Nephron (organoid): ENCODE measurements at regions not wholly inside any gene's neighbourhood (a gene's known extent, or its start where the extent isn't known, plus 50 kb on each side); places are given as distances from the start of the nearest gene placed in this dataset.

Source experiments
- H3K27ac Mint-ChIP-seq, 3 experiments: 2 replicates each; pipeline ENCODE4 v1.8.0; 2020; ENCODE audit warnings: mixed read lengths in 3 of 3, mild to moderate bottlenecking in 2 of 3, moderate library complexity in 1 of 3
- H3K27me3 Mint-ChIP-seq: 2 replicates; pipeline ENCODE4 v1.8.0; 2021; ENCODE audit warnings: low read depth, mild to moderate bottlenecking, moderate library complexity, mixed read lengths
- H3K36me3 Mint-ChIP-seq: 2 replicates; pipeline ENCODE4 v1.8.0; 2020; ENCODE audit warnings: low read depth, mixed read lengths
- H3K4me1 Mint-ChIP-seq: 2 replicates; pipeline ENCODE4 v1.8.0; 2020; ENCODE audit warnings: mixed read lengths
- H3K4me3 Mint-ChIP-seq, 3 experiments: 2 replicates each; pipeline ENCODE4 v1.8.0; 2020; ENCODE audit warnings: mild to moderate bottlenecking in 3 of 3, mixed read lengths in 3 of 3, moderate library complexity in 2 of 3
- H3K9me3 Mint-ChIP-seq: 2 replicates; pipeline ENCODE4 v1.8.0; 2020; ENCODE audit warnings: mixed read lengths
- CTCF ChIP-seq, 3 experiments: fragments of 200-600 bp; sonication (generic); IDR thresholded peaks; one replicate each; pipeline ENCODE4 v1.5.0; 2021; ENCODE audit warnings: antibody characterized with exemption in 3 of 3; ENCODE audit not compliant: unreplicated experiment in 3 of 3

GRCh38 chr13:55714120-55714519 lies 1426.6 kb upstream of the PRR20A start:
- Mint-ChIP-seq H3K9me3 (peaks cover 17% of the 10 kb centered on the region), H3K4me1 (no peaks in the 10 kb centered on the region), H3K36me3 (no peaks in the 10 kb centered on the region), H3K4me3 (no peak overlapping the region), H3K27ac (no peak overlapping the region), H3K27me3 (no peaks in the 10 kb centered on the region)
- no peak for TF ChIP-seq CTCF (IDR thresholded peaks at IDR 0.05; ENCODE audit: unreplicated experiment in 3 of 3)

GRCh38 chr13:55727683-55728082 lies 1413.0 kb upstream of the PRR20A start:
- TF ChIP-seq CTCF (IDR thresholded peaks at IDR 0.05; ENCODE audit: unreplicated experiment in 3 of 3) = no peak
- Mint-ChIP-seq H3K4me3 (no peak overlapping the region), H3K4me1 (no peaks in the 10 kb centered on the region), H3K36me3 (no peaks in the 10 kb centered on the region), H3K27ac (no peak overlapping the region), H3K9me3 (no peaks in the 10 kb centered on the region), H3K27me3 (no peaks in the 10 kb centered on the region)

GRCh38 chr13:55728247-55728646 lies 1412.5 kb upstream of the PRR20A start:
- H3K4me1 Mint-ChIP-seq = no peaks in the 10 kb centered on the region
- H3K4me3 Mint-ChIP-seq = no peak overlapping the region
- no peak overlapping the region for H3K27ac Mint-ChIP-seq
- H3K36me3 Mint-ChIP-seq = no peaks in the 10 kb centered on the region
- peaks cover 2% of the 10 kb centered on the region for H3K9me3 Mint-ChIP-seq
- no peak for TF ChIP-seq CTCF (IDR thresholded peaks at IDR 0.05; ENCODE audit: unreplicated experiment in 3 of 3)
- H3K27me3 Mint-ChIP-seq = no peaks in the 10 kb centered on the region

- H3K27ac Mint-ChIP-seq = no peak overlapping the region
- no peaks in the 10 kb centered on the region for H3K9me3 Mint-ChIP-seq
- no peaks in the 10 kb centered on the region for H3K4me1 Mint-ChIP-seq
- H3K36me3 Mint-ChIP-seq = no peaks in the 10 kb centered on the region
- H3K4me3 Mint-ChIP-seq = no peak overlapping the region
- no peaks in the 10 kb centered on the region for H3K27me3 Mint-ChIP-seq
- TF ChIP-seq CTCF (IDR thresholded peaks at IDR 0.05; ENCODE audit: unreplicated experiment in 3 of 3) = no peak
Observed at GRCh38 chr13:55745828-55746227, 1394.9 kb upstream of the PRR20A start.

- peaks cover 8% of the 10 kb centered on the region for H3K4me1 Mint-ChIP-seq
- no peak for TF ChIP-seq CTCF (IDR thresholded peaks at IDR 0.05; ENCODE audit: unreplicated experiment in 3 of 3)
- no peaks in the 10 kb centered on the region for H3K9me3 Mint-ChIP-seq
- H3K4me3 Mint-ChIP-seq = no peak overlapping the region
- no peak overlapping the region for H3K27ac Mint-ChIP-seq
- H3K27me3 Mint-ChIP-seq = no peaks in the 10 kb centered on the region
- no peaks in the 10 kb centered on the region for H3K36me3 Mint-ChIP-seq
Observed at GRCh38 chr13:55761986-55762385, 1378.7 kb upstream of the PRR20A start.

- no peaks in the 10 kb centered on the region for H3K27me3 Mint-ChIP-seq
- TF ChIP-seq CTCF (IDR thresholded peaks at IDR 0.05; ENCODE audit: unreplicated experiment in 3 of 3) = no peak
- H3K36me3 Mint-ChIP-seq = no peaks in the 10 kb centered on the region
- H3K9me3 Mint-ChIP-seq = no peaks in the 10 kb centered on the region
- H3K4me3 Mint-ChIP-seq = no peak overlapping the region
- H3K4me1 Mint-ChIP-seq = no peaks in the 10 kb centered on the region
- no peak overlapping the region for H3K27ac Mint-ChIP-seq
Observed at GRCh38 chr13:55777612-55778011, 1363.1 kb upstream of the PRR20A start.
